Fibroblast of lung (primary cell): ENCODE measurements at regions not wholly inside any gene's neighbourhood (a gene's known extent, or its start where the extent isn't known, plus 50 kb on each side); places are given as distances from the start of the nearest gene placed in this dataset.

Source experiments
- DNase-seq, 2 donors: peaks; one replicate each; pipeline versions ENCODE4 v3.0.0 to v3.0.0-alpha.2; 2010; ENCODE audit warnings: low read depth in 2 of 2
- H2AFZ ChIP-seq: 2 replicates; pipeline ENCODE4 v1.5.1; 2012; ENCODE audit warnings: low read length, control low read depth, inconsistent platforms
- H3K27ac ChIP-seq: 2 replicates; pipeline ENCODE4 v1.5.1; 2011; ENCODE audit warnings: low read length, control low read depth; ENCODE audit not compliant: insufficient read depth
- H3K27me3 ChIP-seq: 2 replicates; pipeline ENCODE4 v1.5.1; 2011; ENCODE audit warnings: mild to moderate bottlenecking, low read length; ENCODE audit not compliant: control insufficient read depth, insufficient read depth
- H3K36me3 ChIP-seq: 2 replicates; pipeline ENCODE4 v1.5.1; 2011; ENCODE audit warnings: low read length; ENCODE audit not compliant: control insufficient read depth, insufficient read depth
- H3K4me1 ChIP-seq: 2 replicates; pipeline ENCODE4 v1.5.1; 2011; ENCODE audit warnings: low read length; ENCODE audit not compliant: control insufficient read depth, insufficient read depth; ENCODE audit errors: extremely low read depth
- H3K4me2 ChIP-seq: 2 replicates; pipeline ENCODE4 v1.5.1; 2011; ENCODE audit warnings: low read length, control low read depth; ENCODE audit not compliant: insufficient read depth; ENCODE audit errors: extremely low read depth
- H3K4me3 ChIP-seq, 4 experiments: fragments of 200-600 bp in 1 of 4; sonication (generic) in 1 of 4; replicated peaks in 1 of 4; 2 replicates each; pipeline ENCODE4 v1.5.1; 2011 to 2016; ENCODE audit warnings: low read length in 4 of 4, low read depth in 3 of 4, mild to moderate bottlenecking in 3 of 4, control low read depth in 2 of 4, inconsistent platforms in 1 of 4, mixed read lengths in 1 of 4; ENCODE audit not compliant: insufficient read depth in 1 of 4; ENCODE audit errors: control extremely low read depth in 1 of 4
- H3K79me2 ChIP-seq: 2 replicates; pipeline ENCODE4 v1.5.1; 2012; ENCODE audit warnings: mild to moderate bottlenecking, low read length, inconsistent platforms; ENCODE audit not compliant: control insufficient read depth, insufficient read depth
- H3K9ac ChIP-seq: 2 replicates; pipeline ENCODE4 v1.5.1; 2011; ENCODE audit warnings: mild to moderate bottlenecking, low read length, control low read depth; ENCODE audit not compliant: insufficient read depth
- H3K9me3 ChIP-seq: 2 replicates; pipeline ENCODE4 v1.5.1; 2012; ENCODE audit warnings: low read depth, low read length; ENCODE audit not compliant: control insufficient read depth, insufficient read depth
- H4K20me1 ChIP-seq: 2 replicates; pipeline ENCODE4 v1.5.1; 2011; ENCODE audit warnings: low read length; ENCODE audit not compliant: control insufficient read depth, insufficient read depth; ENCODE audit errors: extremely low read depth
- CTCF ChIP-seq, 2 donors: IDR thresholded peaks in 1 of 2; conservative IDR thresholded peaks in 1 of 2; 1 replicate in 1 of 2; 2 replicates in 1 of 2; pipeline ENCODE4 v1.5.1; 2011 to 2012; ENCODE audit warnings: low read length in 2 of 2, control low read depth in 1 of 2, inconsistent platforms in 1 of 2, low read depth in 1 of 2, mild to moderate bottlenecking in 1 of 2
- EZH2 ChIP-seq: IDR thresholded peaks from 2 replicates; pipeline ENCODE4 v1.5.1; 2012; ENCODE audit warnings: low read length, control low read depth, mild to moderate bottlenecking; ENCODE audit errors: missing control alignments

GRCh38 chr2:19022334-19022733 is 336.1 kb downstream of the OSR1 start:
- H4K20me1 ChIP-seq: no peaks in the 10 kb centered on the region
- H3K4me3 ChIP-seq: no peak overlapping the region
- peak overlapping the region; percentile 71 for H3K27ac ChIP-seq
- no peak overlapping the region for H2AFZ ChIP-seq
- peaks cover 12% of the 10 kb centered on the region for H3K4me1 ChIP-seq
- no peak overlapping the region for H3K9ac ChIP-seq
- no peaks in the 10 kb centered on the region for H3K27me3 ChIP-seq
- no peaks in the 10 kb centered on the region for H3K36me3 ChIP-seq
- no peaks in the 10 kb centered on the region for H3K9me3 ChIP-seq
- TF ChIP-seq CTCF (conservative IDR thresholded peaks at IDR 0.05 in 1 of 2, IDR thresholded peaks at IDR 0.05 in 1 of 2; ENCODE audit: low read depth in 1 of 2, low read length in 2 of 2) (no peak), EZH2 (no peak)
- no peaks in the 10 kb centered on the region for H3K79me2 ChIP-seq
- DNase-seq: no peak
- H3K4me2 ChIP-seq: no peak overlapping the region

GRCh38 chr2:19021721-19022120 is 336.7 kb downstream of the OSR1 start:
- no peaks in the 10 kb centered on the region for H3K79me2 ChIP-seq
- H3K4me2 ChIP-seq: no peak overlapping the region
- H3K4me3 ChIP-seq: no peak overlapping the region
- TF ChIP-seq CTCF (conservative IDR thresholded peaks at IDR 0.05 in 1 of 2, IDR thresholded peaks at IDR 0.05 in 1 of 2; ENCODE audit: low read depth in 1 of 2, low read length in 2 of 2) (no peak), EZH2 (no peak)
- DNase-seq: peak; percentile 47 to 79
- no peak overlapping the region for H2AFZ ChIP-seq
- no peaks in the 10 kb centered on the region for H3K9me3 ChIP-seq
- H3K36me3 ChIP-seq: no peaks in the 10 kb centered on the region
- H3K27ac ChIP-seq: peak overlapping the region; percentile 71
- H4K20me1 ChIP-seq: no peaks in the 10 kb centered on the region
- peaks cover 12% of the 10 kb centered on the region for H3K4me1 ChIP-seq
- H3K9ac ChIP-seq: no peak overlapping the region
- no peaks in the 10 kb centered on the region for H3K27me3 ChIP-seq

GRCh38 chr2:19021100-19021476 is 337.3 kb downstream of the OSR1 start:
- Histone ChIP-seq H3K4me1 (peaks cover 12% of the 10 kb centered on the region), H3K9me3 (no peaks in the 10 kb centered on the region), H3K4me3 (peak overlapping the region in 2 of 4 experiments; percentile 15 to 32), H3K9ac (no peak overlapping the region), H3K36me3 (no peaks in the 10 kb centered on the region), H3K27ac (peak overlapping the region; percentile 71), H3K4me2 (peak overlapping the region; percentile 60), H3K79me2 (no peaks in the 10 kb centered on the region), H2AFZ (no peak overlapping the region), H3K27me3 (no peaks in the 10 kb centered on the region), H4K20me1 (no peaks in the 10 kb centered on the region)
- peak; percentile 88 to 95 for DNase-seq
- TF ChIP-seq CTCF (conservative IDR thresholded peaks at IDR 0.05 in 1 of 2, IDR thresholded peaks at IDR 0.05 in 1 of 2; ENCODE audit: low read depth in 1 of 2, low read length in 2 of 2) (no peak), EZH2 (no peak)
